IMR-90 (cell line): ENCODE measurements at regions not wholly inside any gene's neighbourhood (a gene's known extent, or its start where the extent isn't known, plus 50 kb on each side); places are given as distances from the start of the nearest gene placed in this dataset.

ENCODE experiments used
- ATAC-seq: fragments of 200-7000 bp; cut with Tn5 transposase; 2 replicates; pipeline ENCODE4 v1.9.1; 2020; ENCODE audit warnings: low read depth, mild to moderate bottlenecking, moderate library complexity
- BruUV-seq: library from RNA; stranded (reverse); fragments of 400-500 nt; replicated peaks from 2 replicates; lab custom pipeline; 2021; lab: Mats Ljungman, UMichigan
- CTCF ChIA-PET: fragments of 300-600 bp; formaldehyde crosslinking; extraction: SDS; loops from one replicate; lab custom pipeline; 2021; ENCODE audit warnings: antibody characterized with exemption; lab: Yijun Ruan, JAX
- POLR2A ChIA-PET: fragments of 300-600 bp; sonication (Branson Sonifier 250); formaldehyde crosslinking; loops from one replicate; lab custom pipeline; 2022; ENCODE audit warnings: antibody characterized with exemption; ENCODE audit not compliant: unreplicated experiment; lab: Charles Lee
- DNase-seq: peaks from one replicate; pipeline ENCODE4 v3.0.0; 2013
- H2AFZ ChIP-seq: replicated peaks from 2 replicates; pipeline ENCODE3; 2013; ENCODE audit warnings: low read length, mild to moderate bottlenecking; ENCODE audit not compliant: poor library complexity
- H2AK5ac ChIP-seq: 2 replicates; pipeline ENCODE4 v1.6.1; 2013; ENCODE audit warnings: low read depth, low read length, inconsistent platforms
- H2AK9ac ChIP-seq: replicated peaks from 2 replicates; pipeline ENCODE3; 2013; ENCODE audit warnings: mild to moderate bottlenecking, low read depth, low read length, moderate library complexity; ENCODE audit not compliant: poor library complexity
- H2BK120ac ChIP-seq: 2 replicates; pipeline ENCODE4 v1.6.1; 2013; ENCODE audit warnings: low read depth, low read length, inconsistent platforms
- H2BK15ac ChIP-seq: 3 replicates; pipeline ENCODE4 v1.6.1; 2013; ENCODE audit warnings: low read depth, low read length, inconsistent platforms
- H2BK20ac ChIP-seq: 2 replicates; pipeline ENCODE4 v1.6.1; 2013; ENCODE audit warnings: low read depth, mild to moderate bottlenecking, inconsistent platforms, low read length, moderate library complexity
- H2BK5ac ChIP-seq: 2 replicates; pipeline ENCODE4 v1.6.1; 2013; ENCODE audit warnings: mild to moderate bottlenecking, low read depth, low read length, inconsistent platforms; ENCODE audit not compliant: poor library complexity, severe bottlenecking
- H3K14ac ChIP-seq: replicated peaks from 2 replicates; pipeline ENCODE4 v1.6.1; 2013; ENCODE audit warnings: low read depth, low read length, inconsistent platforms
- H3K18ac ChIP-seq: 2 replicates; pipeline ENCODE4 v1.6.1; 2013; ENCODE audit warnings: low read depth, low read length, control low read depth
- H3K23ac ChIP-seq: 2 replicates; pipeline ENCODE4 v1.6.1; 2013; ENCODE audit warnings: low read depth, low read length, inconsistent platforms
- H3K27ac ChIP-seq: 2 replicates; pipeline ENCODE4 v1.5.1; 2013; ENCODE audit warnings: mild to moderate bottlenecking, control low read depth, low read length; ENCODE audit not compliant: insufficient read depth
- H3K27me3 ChIP-seq: 2 replicates; pipeline ENCODE4 v1.6.1; 2013; ENCODE audit warnings: low read length; ENCODE audit not compliant: control insufficient read depth, insufficient read depth
- H3K36me3 ChIP-seq: 2 replicates; pipeline ENCODE4 v1.6.1; 2013; ENCODE audit warnings: low read length, mixed read lengths; ENCODE audit not compliant: control insufficient read depth, insufficient read depth
- H3K4ac ChIP-seq: 2 replicates; pipeline ENCODE4 v1.6.1; 2013; ENCODE audit warnings: low read depth, low read length, inconsistent platforms
- H3K4me1 ChIP-seq: 2 replicates; pipeline ENCODE4 v1.6.1; 2013; ENCODE audit warnings: low read length, mixed read lengths; ENCODE audit not compliant: control insufficient read depth, insufficient read depth
- H3K4me2 ChIP-seq: 2 replicates; pipeline ENCODE4 v1.6.1; 2013; ENCODE audit warnings: low read depth, mild to moderate bottlenecking, control low read depth, low read length, moderate library complexity
- H3K4me3 ChIP-seq: 2 replicates; pipeline ENCODE4 v1.5.1; 2013; ENCODE audit warnings: low read depth, mild to moderate bottlenecking, control low read depth, low read length, moderate library complexity; ENCODE audit not compliant: insufficient read depth
- H3K56ac ChIP-seq: 2 replicates; pipeline ENCODE4 v1.6.1; 2013; ENCODE audit warnings: low read length, inconsistent platforms; ENCODE audit not compliant: insufficient read depth; ENCODE audit errors: extremely low read depth
- H3K79me1 ChIP-seq, 2 experiments: 2 replicates each; pipeline ENCODE4 v1.6.1; 2013; ENCODE audit warnings: low read length in 2 of 2, inconsistent platforms in 1 of 2, low read depth in 1 of 2
- H3K9ac ChIP-seq: 2 replicates; pipeline ENCODE4 v1.6.1; 2013; ENCODE audit warnings: low read depth, low read length, control low read depth
- H3K9me1 ChIP-seq: 2 replicates; pipeline ENCODE4 v1.6.1; 2013; ENCODE audit warnings: low read length, inconsistent platforms; ENCODE audit not compliant: insufficient read depth
- H3K9me3 ChIP-seq: 2 replicates; pipeline ENCODE4 v1.6.1; 2013; ENCODE audit warnings: low read length; ENCODE audit not compliant: control insufficient read depth, insufficient read depth
- H4K20me1 ChIP-seq: 2 replicates; pipeline ENCODE4 v1.6.1; 2013; ENCODE audit warnings: low read length, inconsistent platforms; ENCODE audit not compliant: insufficient read depth
- H4K5ac ChIP-seq: 2 replicates; pipeline ENCODE4 v1.6.1; 2013; ENCODE audit warnings: mild to moderate bottlenecking, low read depth, low read length, control low read depth
- H4K8ac ChIP-seq, 2 experiments: 2 replicates each; pipeline ENCODE4 v1.6.1; 2013; ENCODE audit warnings: low read depth in 2 of 2, low read length in 2 of 2, control low read depth in 1 of 2, inconsistent platforms in 1 of 2
- H4K91ac ChIP-seq: 2 replicates; pipeline ENCODE4 v1.6.1; 2013; ENCODE audit warnings: low read depth, low read length, inconsistent platforms; ENCODE audit not compliant: insufficient read depth
- CHD1 ChIP-seq: IDR thresholded peaks from 2 replicates; pipeline ENCODE4 v1.6.1; 2012; ENCODE audit warnings: low read depth, low read length, improper control_type of control experiment
- CTCF ChIP-seq: conservative IDR thresholded peaks from 2 replicates; pipeline ENCODE4 v1.5.1; 2012; ENCODE audit warnings: mild to moderate bottlenecking, low read depth, low read length, improper control_type of control experiment
- MAZ ChIP-seq: IDR thresholded peaks from 2 replicates; pipeline ENCODE4 v1.6.1; 2012; ENCODE audit warnings: low read depth, mild to moderate bottlenecking, low read length, improper control_type of control experiment, moderate library complexity, borderline replicate concordance
- RAD21 ChIP-seq: IDR thresholded peaks from 2 replicates; pipeline ENCODE4 v1.6.1; 2012; ENCODE audit warnings: low read length, improper control_type of control experiment
- RCOR1 ChIP-seq: IDR thresholded peaks from 2 replicates; pipeline ENCODE4 v1.6.1; 2012; ENCODE audit warnings: mild to moderate bottlenecking, low read length, improper control_type of control experiment; ENCODE audit not compliant: insufficient replicate concordance
- RFX5 ChIP-seq: IDR thresholded peaks from 2 replicates; pipeline ENCODE4 v1.8.0; 2012; ENCODE audit warnings: low read depth, mild to moderate bottlenecking, low read length, moderate library complexity
- SMC3 ChIP-seq: fragments of 150-350 bp; IDR thresholded peaks from 2 replicates; pipeline ENCODE4 v1.6.1; 2016; ENCODE audit warnings: low read depth, mild to moderate bottlenecking, antibody characterized with exemption, low read length, moderate library complexity
- USF2 ChIP-seq: fragments of 150-350 bp; IDR thresholded peaks from 2 replicates; pipeline ENCODE4 v1.6.1; 2017; ENCODE audit warnings: mild to moderate bottlenecking, antibody characterized with exemption, low read length, low read depth
- WGBS, 2 experiments: methylation state at CpG; one replicate each; pipeline versions ENCODE4 v1.1.5 to v1.1.7; 2013; ENCODE audit warnings: missing lambda C conversion rate in 2 of 2; ENCODE audit not compliant: insufficient read length in 1 of 2; ENCODE audit errors: extremely low coverage in 2 of 2; 5-methylcytosine and 5-hydroxymethylcytosine counted together
- dilution Hi-C: fragments of 300-500 bp; cut with HindIII; formaldehyde crosslinking; loops from one replicate; pipeline ENCODE4 v1.14.3; 2018; ENCODE audit warnings: low sequenced_read_pairs; ENCODE audit not compliant: unreplicated experiment
- in situ Hi-C: fragments of 300-500 bp; cut with MboI; formaldehyde crosslinking; loops from 3 replicates; pipeline ENCODE4 v1.14.3; 2019; ENCODE audit warnings: low sequenced_read_pairs, inconsistent platforms, mixed read lengths
- intact Hi-C: fragments of 100-400 bp; cut with micrococcal nuclease; formaldehyde crosslinking; loops from 2 replicates; pipeline ENCODE4 v1.10.0; 2022

- Histone ChIP-seq H3K9me3 (peaks cover 2% of the 10 kb centered on the region; the same call in 1 of the 2 replicates), H3K27me3 (no peaks in the 10 kb centered on the region), H2AFZ (no peak overlapping the region), H3K4me3 (no peak overlapping the region), H3K9ac (no peak overlapping the region), H3K27ac (no peak overlapping the region), H3K4me2 (no peak overlapping the region), H2BK15ac (no peak overlapping the region), H4K8ac (no peak overlapping the region), H4K5ac (no peak overlapping the region), H2AK5ac (no peak overlapping the region), H3K4ac (no peak overlapping the region), H3K4me1 (no peaks in the 10 kb centered on the region), H2BK20ac (no peak overlapping the region), H2BK5ac (no peak overlapping the region), H3K18ac (no peak overlapping the region), H2BK120ac (no peak overlapping the region), H2AK9ac (no peak overlapping the region), H3K23ac (no peak overlapping the region), H4K91ac (no peak overlapping the region), H3K56ac (no peak overlapping the region), H3K36me3 (no peaks in the 10 kb centered on the region), H4K20me1 (no peaks in the 10 kb centered on the region), H3K79me1 (no peaks in the 10 kb centered on the region), H3K9me1 (no peaks in the 10 kb centered on the region), H3K14ac (no peak overlapping the region)
- DNase-seq (no peak), ATAC-seq (no peak)
- TF ChIP-seq RFX5 (no peak), CHD1 (no peak), RCOR1 (no peak), SMC3 (no peak), CTCF (no peak), RAD21 (no peak), MAZ (no peak), USF2 (no peak)
- BruUV-seq, result no TSS peak
- intact Hi-C loops (no loop called here), dilution Hi-C loops (no loop called here), in situ Hi-C loops (no loop called here)
- ChIA-PET POLR2A (no interaction called here), CTCF (no interaction called here)
- WGBS, 2 experiments, result no CpG with 5 or more reads among the region's 2 CpGs
Measured at GRCh38 chr5:165913059-165913458, 2378.4 kb upstream of the WWC1 start.
